Ectodermal cell (in vitro differentiated cells): ENCODE measurements at regions not wholly inside any gene's neighbourhood (a gene's known extent, or its start where the extent isn't known, plus 50 kb on each side); places are given as distances from the start of the nearest gene placed in this dataset.

Experiments
- H3K27ac ChIP-seq: 2 replicates; pipeline ENCODE4 v1.7.0; 2013; ENCODE audit warnings: mild to moderate bottlenecking, low read depth, low read length; ENCODE audit not compliant: insufficient read depth, poor library complexity, severe bottlenecking
- H3K27me3 ChIP-seq: 2 replicates; pipeline ENCODE4 v1.7.0; 2013; ENCODE audit warnings: mild to moderate bottlenecking, low read length; ENCODE audit not compliant: insufficient read depth, control insufficient read depth, poor library complexity, severe bottlenecking
- H3K36me3 ChIP-seq: one replicate; pipeline ENCODE4 v1.7.0; 2013; ENCODE audit warnings: low read length; ENCODE audit not compliant: control insufficient read depth, insufficient read depth
- H3K4me1 ChIP-seq: one replicate; pipeline ENCODE4 v1.7.0; 2013; ENCODE audit warnings: low read length; ENCODE audit not compliant: control insufficient read depth, insufficient read depth
- H3K4me3 ChIP-seq: 2 replicates; pipeline ENCODE4 v1.7.0; 2013; ENCODE audit warnings: low read depth, low read length, control low read depth; ENCODE audit not compliant: insufficient read depth
- H3K9me3 ChIP-seq: 2 replicates; pipeline ENCODE4 v1.7.0; 2013; ENCODE audit warnings: mild to moderate bottlenecking, low read length, moderate library complexity; ENCODE audit not compliant: control insufficient read depth
- WGBS, 2 experiments: methylation state at CpG; one replicate each; pipeline ENCODE4 v1.1.7; 2013; ENCODE audit warnings: missing lambda C conversion rate in 2 of 2; 5-methylcytosine and 5-hydroxymethylcytosine counted together

- no peak overlapping the region for H3K4me3 ChIP-seq
- H3K27me3 ChIP-seq = no peaks in the 10 kb centered on the region
- 87 to 89% methylated on average over 27 of the region's 27 CpGs for WGBS, 2 experiments
- no peaks in the 10 kb centered on the region for H3K9me3 ChIP-seq
- H3K4me1 ChIP-seq = no peaks in the 10 kb centered on the region
- H3K27ac ChIP-seq = no peak overlapping the region
- no peaks in the 10 kb centered on the region for H3K36me3 ChIP-seq
Observed at GRCh38 chr1:10856863-10857598, 60.6 kb upstream of the CASZ1 start.

DNA sequence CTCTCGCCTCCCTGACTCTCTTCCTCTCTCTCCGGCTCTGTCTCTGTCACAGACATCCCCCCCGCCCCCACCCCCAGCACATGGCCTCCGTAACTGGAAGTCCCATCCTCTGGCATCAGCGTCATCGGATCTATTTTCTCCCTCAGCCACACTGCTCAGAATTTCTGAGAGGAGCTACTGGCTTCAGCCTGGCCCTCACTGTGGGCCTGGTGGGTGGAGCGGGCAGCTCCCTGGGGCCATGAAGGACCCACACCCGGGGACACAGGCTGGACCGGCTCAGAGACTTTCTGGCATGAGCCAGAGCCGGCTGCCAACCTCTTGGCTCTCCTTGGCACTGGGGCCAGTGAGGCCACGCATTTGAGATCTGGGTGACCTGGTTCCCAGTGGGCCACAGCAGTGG lies 61.2 kb upstream of the CASZ1 start:
- Histone ChIP-seq H3K9me3 (no peaks in the 10 kb centered on the region), H3K27ac (no peak overlapping the region), H3K4me1 (no peaks in the 10 kb centered on the region), H3K27me3 (no peaks in the 10 kb centered on the region), H3K36me3 (no peaks in the 10 kb centered on the region), H3K4me3 (no peak overlapping the region)
- 89 to 91% methylated on average over 11 of the region's 11 CpGs for WGBS, 2 experiments

GRCh38 chr1:10860218-10860617 lies 63.8 kb upstream of the CASZ1 start:
- peaks cover 18% of the 10 kb centered on the region for H3K27me3 ChIP-seq
- H3K36me3 ChIP-seq = no peaks in the 10 kb centered on the region
- no peak overlapping the region for H3K27ac ChIP-seq
- H3K4me3 ChIP-seq = no peak overlapping the region
- no peaks in the 10 kb centered on the region for H3K9me3 ChIP-seq
- WGBS, 2 experiments = 80 to 82% methylated on average over 11 of the region's 13 CpGs
- no peaks in the 10 kb centered on the region for H3K4me1 ChIP-seq

DNA sequence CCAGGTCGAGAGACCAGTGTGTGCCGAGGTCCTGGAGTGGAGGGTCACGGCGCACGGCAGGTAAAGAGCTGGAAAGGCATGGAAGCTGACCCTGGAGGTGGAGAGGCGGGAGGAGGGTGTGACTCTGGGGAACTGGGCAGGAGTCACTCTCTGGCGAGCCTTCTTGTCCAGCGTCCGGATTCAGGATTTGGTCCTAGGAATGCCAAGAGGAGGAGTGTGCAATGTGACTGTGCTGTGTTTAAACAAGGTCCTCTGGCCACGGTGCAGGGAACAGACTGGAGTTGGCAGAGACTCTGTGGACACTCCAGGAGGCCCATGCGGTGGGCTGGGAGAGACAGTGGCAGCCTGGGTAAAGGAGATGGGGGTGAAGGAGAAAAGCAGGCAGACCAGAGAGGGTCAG lies 64.2 kb upstream of the CASZ1 start:
- H3K9me3 ChIP-seq = no peaks in the 10 kb centered on the region
- H3K36me3 ChIP-seq = no peaks in the 10 kb centered on the region
- no peak overlapping the region for H3K4me3 ChIP-seq
- 89 to 90% methylated on average over 10 of the region's 11 CpGs for WGBS, 2 experiments
- H3K4me1 ChIP-seq = no peaks in the 10 kb centered on the region
- H3K27ac ChIP-seq = no peak overlapping the region
- H3K27me3 ChIP-seq = peaks cover 22% of the 10 kb centered on the region

GRCh38 chr1:10861822-10862221 lies 65.4 kb upstream of the CASZ1 start:
- H3K36me3 ChIP-seq = no peaks in the 10 kb centered on the region
- H3K27me3 ChIP-seq = peaks cover 33% of the 10 kb centered on the region
- H3K4me3 ChIP-seq = no peak overlapping the region
- no peak overlapping the region for H3K27ac ChIP-seq
- H3K4me1 ChIP-seq = peaks cover 4% of the 10 kb centered on the region
- H3K9me3 ChIP-seq = no peaks in the 10 kb centered on the region
- WGBS, 2 experiments = 63 to 70% methylated on average over 5 of the region's 5 CpGs

DNA sequence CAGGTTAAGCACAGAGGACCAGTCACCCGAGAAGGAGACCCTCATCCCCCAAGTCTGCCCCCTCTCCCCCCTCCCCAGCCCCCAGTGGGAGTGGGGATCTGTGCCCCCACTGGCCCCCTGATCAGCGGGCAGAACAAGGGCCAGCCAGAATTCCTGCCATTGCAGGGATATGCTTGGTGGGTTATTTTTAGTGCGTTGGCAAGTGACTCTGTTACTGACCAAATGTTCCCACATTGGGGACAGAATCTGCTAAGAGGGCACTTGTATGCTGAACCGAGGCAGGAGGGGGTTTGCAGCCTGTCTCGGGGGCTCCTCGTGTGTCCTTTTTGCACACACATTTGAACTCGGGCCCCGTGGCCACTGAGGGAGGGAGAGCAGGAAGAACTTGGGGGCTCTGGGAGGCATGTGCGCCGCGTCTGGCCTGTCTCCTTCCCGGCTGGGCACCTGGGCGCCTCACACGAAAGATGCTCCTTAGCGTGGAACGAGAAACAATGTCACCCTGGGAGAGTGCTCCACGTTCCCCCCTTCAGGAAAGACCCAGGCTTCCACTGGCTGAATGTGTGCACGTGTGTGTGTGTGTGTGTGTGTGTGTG lies 66.4 kb upstream of the CASZ1 start:
- peaks cover 10% of the 10 kb centered on the region for H3K4me1 ChIP-seq
- H3K4me3 ChIP-seq = no peak overlapping the region
- H3K27ac ChIP-seq = no peak overlapping the region
- H3K36me3 ChIP-seq = no peaks in the 10 kb centered on the region
- H3K9me3 ChIP-seq = no peaks in the 10 kb centered on the region
- 87 to 89% methylated on average over 17 to 18 of the region's 18 CpGs for whole genome bisulfite sequencing, 2 experiments
- H3K27me3 ChIP-seq = peaks cover 41% of the 10 kb centered on the region

- Histone ChIP-seq H3K27me3 (peaks cover 49% of the 10 kb centered on the region), H3K4me3 (no peak overlapping the region), H3K36me3 (no peaks in the 10 kb centered on the region), H3K27ac (no peak overlapping the region), H3K9me3 (no peaks in the 10 kb centered on the region), H3K4me1 (peaks cover 11% of the 10 kb centered on the region)
- 71 to 72% methylated on average over 12 of the region's 12 CpGs for WGBS, 2 experiments
Observed at GRCh38 chr1:10863886-10864285, 67.4 kb upstream of the CASZ1 start.

DNA sequence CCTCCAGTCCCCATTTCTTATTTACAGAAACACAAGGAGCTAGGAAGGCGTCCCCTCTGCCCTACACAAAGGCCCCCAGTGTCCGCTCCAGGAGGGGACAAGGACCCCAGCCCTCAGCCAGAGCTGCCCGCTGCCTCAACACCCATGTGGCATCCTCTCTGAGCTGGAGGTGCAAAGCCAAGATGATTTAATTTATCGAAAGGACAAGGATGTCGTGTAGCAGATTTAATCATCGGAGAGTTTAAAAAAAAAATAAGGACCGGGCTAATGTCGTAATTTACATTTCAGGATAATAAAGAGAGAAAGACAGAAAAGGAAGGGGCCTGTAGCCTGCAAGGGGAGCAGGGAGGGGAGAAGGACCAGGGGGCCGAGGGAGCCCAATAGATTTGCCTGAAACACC lies 68.3 kb upstream of the CASZ1 start:
- Histone ChIP-seq H3K9me3 (no peaks in the 10 kb centered on the region), H3K4me1 (peaks cover 11% of the 10 kb centered on the region), H3K4me3 (no peak overlapping the region), H3K27ac (no peak overlapping the region), H3K27me3 (peaks cover 54% of the 10 kb centered on the region), H3K36me3 (no peaks in the 10 kb centered on the region)
- 86 to 87% methylated on average over 9 of the region's 9 CpGs for WGBS, 2 experiments

DNA sequence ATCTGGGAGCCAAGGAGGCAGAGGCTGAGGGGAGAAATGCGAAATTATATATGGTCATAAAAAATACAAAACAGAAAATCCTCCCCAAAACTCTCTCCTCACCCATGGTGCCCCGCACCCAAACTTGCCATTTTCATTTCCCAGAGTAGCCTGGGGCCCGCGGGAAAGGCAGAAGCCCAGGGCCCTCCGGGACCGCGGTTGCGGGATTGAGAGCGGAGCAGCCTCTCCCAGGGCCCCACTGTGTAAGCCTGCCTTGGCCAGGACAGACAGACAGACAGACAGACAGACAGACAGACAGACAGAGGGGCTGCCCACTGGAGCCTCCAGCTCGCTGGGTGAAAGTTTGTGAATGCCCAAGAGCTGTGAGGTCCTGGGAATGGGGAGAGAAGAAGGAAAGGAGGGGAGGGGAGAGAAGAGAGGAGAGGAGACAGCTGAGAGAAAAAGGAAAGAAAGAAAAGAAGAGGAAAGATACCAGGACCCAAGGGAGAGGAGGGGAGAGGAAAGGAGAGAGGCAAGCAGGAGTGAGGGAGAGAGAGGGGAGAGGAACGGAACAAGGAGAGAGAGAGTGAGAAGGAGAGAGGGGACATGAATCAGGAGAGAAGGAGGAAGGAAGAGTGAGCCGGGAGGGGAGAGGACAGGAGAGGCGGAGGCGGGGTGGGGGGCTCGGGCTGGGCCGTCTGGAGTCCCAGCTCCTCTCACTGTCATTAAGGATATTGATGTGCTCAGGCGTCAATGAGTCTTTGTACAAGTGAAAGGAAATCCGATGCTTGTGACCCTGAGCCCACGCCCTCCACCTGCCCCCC lies 69.3 kb upstream of the CASZ1 start:
- no peaks in the 10 kb centered on the region for H3K36me3 ChIP-seq
- WGBS, 2 experiments = 42% methylated on average over 16 to 19 of the region's 19 CpGs
- H3K9me3 ChIP-seq = no peaks in the 10 kb centered on the region
- H3K4me3 ChIP-seq = no peak overlapping the region
- H3K4me1 ChIP-seq = peaks cover 11% of the 10 kb centered on the region
- no peak overlapping the region for H3K27ac ChIP-seq
- H3K27me3 ChIP-seq = peaks cover 54% of the 10 kb centered on the region
